ENCODE measurements at regions not wholly inside any gene's neighbourhood (a gene's known extent, or its start where the extent isn't known, plus 50 kb on each side); places are given as distances from the start of the nearest gene placed in this dataset.

DNA sequence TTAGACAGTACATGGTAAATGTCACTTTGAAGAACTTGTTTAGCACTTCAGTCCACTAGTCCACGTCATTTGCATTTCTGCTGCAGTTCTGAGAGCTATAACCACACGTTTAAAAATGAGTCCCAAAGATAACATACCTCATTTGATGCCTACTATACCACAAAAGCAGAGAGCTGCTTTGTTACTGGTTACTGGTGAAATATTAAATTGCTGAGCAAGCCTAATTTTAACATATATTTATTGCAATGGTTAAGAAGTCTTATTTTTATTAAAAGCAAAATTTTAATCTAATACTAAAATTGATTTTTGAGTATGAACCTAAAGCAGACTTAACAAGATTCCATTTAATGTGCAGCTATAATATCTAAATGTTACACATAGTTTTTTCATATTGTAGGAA is 1949.7 kb upstream of the PRR20A start:
- Mint-ChIP-seq H3K36me3 (peaks cover 0 to 1% (median 0%) of the 10 kb centered on the region in 3 donors), H3K4me3 (no peak overlapping the region), H3K27me3 (no peaks in the 10 kb centered on the region), H3K9me3 (peaks cover 3 to 48% (median 7%) of the 10 kb centered on the region in 5 donors), H3K27ac (no peak overlapping the region), H3K4me1 (no peaks in the 10 kb centered on the region)
- CTCF ChIA-PET, result no interaction called here
- no peak overlapping the region for H3K27ac ChIP-seq (ENCODE audit: low read depth, low read length)
- H3K4me1 ChIP-seq (ENCODE audit: insufficient read depth, low read length), result no peaks in the 10 kb centered on the region
- H3K4me3 ChIP-seq (ENCODE audit: low read length), result no peak overlapping the region
- DNase-seq, result no peak
- H3K36me3 ChIP-seq (ENCODE audit: insufficient read depth, low read length), result no peaks in the 10 kb centered on the region
- H3K9me3 ChIP-seq (ENCODE audit: low read length), result no peaks in the 10 kb centered on the region
- H3K27me3 ChIP-seq (ENCODE audit: insufficient read depth, low read length, poor library complexity, severe bottlenecking), result no peaks in the 10 kb centered on the region
- POLR2A ChIA-PET, result no interaction called here

DNA sequence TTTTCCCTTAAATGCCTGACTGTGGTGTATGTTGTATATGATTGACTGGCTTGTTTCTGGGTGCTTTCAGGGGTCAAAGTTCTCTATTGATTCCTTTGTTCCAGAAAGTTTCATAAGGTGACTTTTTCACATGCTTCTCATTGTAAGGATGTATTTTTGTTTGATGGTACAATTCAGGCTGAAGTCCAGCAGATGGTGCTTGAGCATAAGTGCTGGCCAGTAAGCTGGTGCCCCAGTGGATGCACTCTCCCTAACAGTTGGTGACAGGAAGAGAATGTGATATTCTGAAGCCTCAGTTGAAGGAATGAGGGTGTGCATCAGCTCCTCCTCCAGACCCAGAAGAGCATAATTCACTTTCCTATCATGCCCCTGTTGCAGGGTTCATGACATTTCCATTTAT is 1941.6 kb upstream of the PRR20A start:
- Mint-ChIP-seq H3K36me3 (no peaks in the 10 kb centered on the region), H3K9me3 (peaks cover 10 to 36% (median 14%) of the 10 kb centered on the region in 5 donors), H3K4me1 (no peaks in the 10 kb centered on the region), H3K4me3 (no peak overlapping the region), H3K27me3 (no peaks in the 10 kb centered on the region), H3K27ac (no peak overlapping the region)
- Histone ChIP-seq H3K36me3 (ENCODE audit: insufficient read depth, low read length) (no peaks in the 10 kb centered on the region), H3K4me1 (ENCODE audit: insufficient read depth, low read length) (no peaks in the 10 kb centered on the region), H3K27ac (ENCODE audit: low read depth, low read length) (no peak overlapping the region), H3K4me3 (ENCODE audit: low read length) (no peak overlapping the region), H3K27me3 (ENCODE audit: insufficient read depth, low read length, poor library complexity, severe bottlenecking) (no peaks in the 10 kb centered on the region), H3K9me3 (ENCODE audit: low read length) (no peaks in the 10 kb centered on the region)
- ChIA-PET POLR2A (no interaction called here), CTCF (no interaction called here)
- no peak for DNase-seq

GRCh38 chr13:55214841-55215345 is 1925.8 kb upstream of the PRR20A start:
- H3K36me3 Mint-ChIP-seq, result no peaks in the 10 kb centered on the region
- no peak overlapping the region for H3K4me3 Mint-ChIP-seq
- no peaks in the 10 kb centered on the region for H3K36me3 ChIP-seq (ENCODE audit: insufficient read depth, low read length)
- H3K27ac ChIP-seq (ENCODE audit: low read depth, low read length), result no peak overlapping the region
- ChIA-PET CTCF (no interaction called here), POLR2A (no interaction called here)
- peaks cover 0 to 23% (median 5%) of the 10 kb centered on the region in 5 donors for H3K9me3 Mint-ChIP-seq
- no peak overlapping the region for H3K4me3 ChIP-seq (ENCODE audit: low read length)
- H3K9me3 ChIP-seq (ENCODE audit: low read length), result no peaks in the 10 kb centered on the region
- H3K4me1 Mint-ChIP-seq, result no peaks in the 10 kb centered on the region
- no peak for DNase-seq
- no peak overlapping the region for H3K27ac Mint-ChIP-seq
- no peaks in the 10 kb centered on the region for H3K4me1 ChIP-seq (ENCODE audit: insufficient read depth, low read length)
- no peaks in the 10 kb centered on the region for H3K27me3 Mint-ChIP-seq
- no peaks in the 10 kb centered on the region for H3K27me3 ChIP-seq (ENCODE audit: insufficient read depth, low read length, poor library complexity, severe bottlenecking)

DNA sequence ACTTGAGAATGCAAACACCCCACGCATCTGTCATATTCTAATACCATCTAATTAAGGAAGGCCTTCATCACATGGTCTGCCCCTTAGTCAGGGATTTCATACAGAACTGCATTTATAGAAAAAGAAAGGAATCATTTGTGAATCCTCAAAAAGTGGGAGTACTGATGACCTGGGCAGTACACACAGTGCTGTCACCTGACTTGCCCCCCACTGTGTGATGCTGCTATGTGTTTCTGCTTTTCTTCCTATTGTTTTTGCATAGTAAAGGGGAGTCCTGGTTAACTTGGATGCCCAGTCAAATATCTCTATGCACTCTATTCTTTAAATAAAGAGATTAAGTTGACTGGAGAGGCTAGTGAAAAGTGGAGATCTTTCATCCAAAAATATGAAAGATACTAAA is 1921.2 kb upstream of the PRR20A start:
- Mint-ChIP-seq H3K4me3 (no peak overlapping the region), H3K27ac (no peak overlapping the region), H3K4me1 (no peaks in the 10 kb centered on the region), H3K9me3 (peaks cover 0 to 19% (median 5%) of the 10 kb centered on the region in 5 donors), H3K36me3 (no peaks in the 10 kb centered on the region), H3K27me3 (no peaks in the 10 kb centered on the region)
- POLR2A ChIA-PET, result no interaction called here
- Histone ChIP-seq H3K36me3 (ENCODE audit: insufficient read depth, low read length) (no peaks in the 10 kb centered on the region), H3K4me1 (ENCODE audit: insufficient read depth, low read length) (no peaks in the 10 kb centered on the region), H3K27me3 (ENCODE audit: insufficient read depth, low read length, poor library complexity, severe bottlenecking) (no peaks in the 10 kb centered on the region), H3K9me3 (ENCODE audit: low read length) (no peaks in the 10 kb centered on the region), H3K27ac (ENCODE audit: low read depth, low read length) (no peak overlapping the region), H3K4me3 (ENCODE audit: low read length) (no peak overlapping the region)
- no peak for DNase-seq
- CTCF ChIA-PET, result no interaction called here

DNA sequence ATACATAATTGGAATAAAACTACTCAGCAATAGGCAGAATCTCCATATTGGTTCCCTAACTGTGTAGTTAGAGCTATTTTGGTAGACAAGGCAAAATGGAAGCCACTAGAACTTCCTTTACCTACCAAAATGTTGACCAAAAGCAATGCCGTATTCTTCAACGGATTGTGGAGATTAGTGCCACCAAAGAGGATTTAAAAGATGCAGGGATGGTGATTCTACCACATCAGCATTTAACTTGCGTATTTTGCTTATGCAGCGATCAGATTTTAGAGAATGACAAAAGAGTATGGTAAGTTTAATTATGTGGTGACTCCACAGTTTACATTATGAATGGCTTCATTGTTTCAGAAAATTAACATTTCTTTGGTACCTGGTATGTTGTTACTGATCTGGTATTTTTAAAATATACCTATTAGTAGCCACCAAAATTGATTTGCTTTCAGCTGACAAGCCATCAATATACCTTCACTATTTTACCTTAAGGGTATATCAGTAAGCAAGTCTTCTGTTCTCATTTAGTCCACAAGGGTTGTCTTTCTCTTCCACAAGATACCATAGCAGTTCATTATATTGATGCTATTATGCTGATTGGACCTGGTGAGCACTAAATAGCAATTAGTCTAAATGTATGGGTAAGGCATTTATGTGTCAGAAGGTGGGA is 1910.7 kb upstream of the PRR20A start:
- Histone ChIP-seq H3K27ac (ENCODE audit: low read depth, low read length) (no peak overlapping the region), H3K36me3 (ENCODE audit: insufficient read depth, low read length) (no peaks in the 10 kb centered on the region), H3K9me3 (ENCODE audit: low read length) (no peaks in the 10 kb centered on the region), H3K4me1 (ENCODE audit: insufficient read depth, low read length) (no peaks in the 10 kb centered on the region), H3K4me3 (ENCODE audit: low read length) (no peak overlapping the region), H3K27me3 (ENCODE audit: insufficient read depth, low read length, poor library complexity, severe bottlenecking) (no peaks in the 10 kb centered on the region)
- no peaks in the 10 kb centered on the region for H3K4me1 Mint-ChIP-seq
- no peaks in the 10 kb centered on the region for H3K27me3 Mint-ChIP-seq
- no peak overlapping the region for H3K27ac Mint-ChIP-seq
- ChIA-PET POLR2A (no interaction called here), CTCF (no interaction called here)
- H3K9me3 Mint-ChIP-seq, result peaks cover 2 to 36% (median 7%) of the 10 kb centered on the region in 5 donors
- no peak for DNase-seq
- H3K36me3 Mint-ChIP-seq, result no peaks in the 10 kb centered on the region
- no peak overlapping the region for H3K4me3 Mint-ChIP-seq

DNA sequence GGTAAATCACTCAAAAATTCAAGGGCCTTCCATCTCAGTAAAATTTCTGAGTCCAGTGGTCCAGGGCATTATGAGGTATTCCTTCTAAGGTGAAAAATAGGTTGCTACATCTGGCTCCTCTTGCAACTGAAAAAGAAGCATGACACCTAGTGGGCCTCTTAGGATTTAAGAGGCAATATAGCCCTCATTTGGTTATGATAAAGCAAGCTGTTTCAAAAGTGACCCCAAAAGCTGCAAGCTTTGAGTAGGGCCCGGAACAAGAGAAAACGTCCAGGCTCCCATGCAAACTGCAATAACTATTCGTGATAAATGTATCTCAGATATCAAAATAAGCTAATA is 1910.2 kb upstream of the PRR20A start:
- Histone ChIP-seq H3K27me3 (ENCODE audit: insufficient read depth, low read length, poor library complexity, severe bottlenecking) (no peaks in the 10 kb centered on the region), H3K4me1 (ENCODE audit: insufficient read depth, low read length) (no peaks in the 10 kb centered on the region), H3K9me3 (ENCODE audit: low read length) (no peaks in the 10 kb centered on the region), H3K4me3 (ENCODE audit: low read length) (no peak overlapping the region), H3K36me3 (ENCODE audit: insufficient read depth, low read length) (no peaks in the 10 kb centered on the region), H3K27ac (ENCODE audit: low read depth, low read length) (no peak overlapping the region)
- Mint-ChIP-seq H3K36me3 (no peaks in the 10 kb centered on the region), H3K4me3 (no peak overlapping the region), H3K9me3 (peaks cover 2 to 33% (median 7%) of the 10 kb centered on the region in 5 donors), H3K27ac (no peak overlapping the region), H3K27me3 (no peaks in the 10 kb centered on the region), H3K4me1 (no peaks in the 10 kb centered on the region)
- DNase-seq, result no peak
- ChIA-PET CTCF (no interaction called here), POLR2A (no interaction called here)

- Histone ChIP-seq H3K9me3 (ENCODE audit: low read length) (peaks cover 4% of the 10 kb centered on the region), H3K27me3 (ENCODE audit: insufficient read depth, low read length, poor library complexity, severe bottlenecking) (no peaks in the 10 kb centered on the region), H3K4me3 (ENCODE audit: low read length) (no peak overlapping the region), H3K36me3 (ENCODE audit: insufficient read depth, low read length) (no peaks in the 10 kb centered on the region), H3K27ac (ENCODE audit: low read depth, low read length) (no peak overlapping the region), H3K4me1 (ENCODE audit: insufficient read depth, low read length) (no peaks in the 10 kb centered on the region)
- CTCF ChIA-PET, result no interaction called here
- no peaks in the 10 kb centered on the region for H3K27me3 Mint-ChIP-seq
- H3K9me3 Mint-ChIP-seq, result peaks cover 4 to 26% (median 5%) of the 10 kb centered on the region in 5 donors
- H3K4me3 Mint-ChIP-seq, result no peak overlapping the region
- no peak overlapping the region for H3K27ac Mint-ChIP-seq
- DNase-seq, result no peak
- POLR2A ChIA-PET, result no interaction called here
- no peaks in the 10 kb centered on the region for H3K36me3 Mint-ChIP-seq
- H3K4me1 Mint-ChIP-seq, result no peaks in the 10 kb centered on the region
Measured at GRCh38 chr13:55234311-55234710, 1906.4 kb upstream of the PRR20A start.

DNA sequence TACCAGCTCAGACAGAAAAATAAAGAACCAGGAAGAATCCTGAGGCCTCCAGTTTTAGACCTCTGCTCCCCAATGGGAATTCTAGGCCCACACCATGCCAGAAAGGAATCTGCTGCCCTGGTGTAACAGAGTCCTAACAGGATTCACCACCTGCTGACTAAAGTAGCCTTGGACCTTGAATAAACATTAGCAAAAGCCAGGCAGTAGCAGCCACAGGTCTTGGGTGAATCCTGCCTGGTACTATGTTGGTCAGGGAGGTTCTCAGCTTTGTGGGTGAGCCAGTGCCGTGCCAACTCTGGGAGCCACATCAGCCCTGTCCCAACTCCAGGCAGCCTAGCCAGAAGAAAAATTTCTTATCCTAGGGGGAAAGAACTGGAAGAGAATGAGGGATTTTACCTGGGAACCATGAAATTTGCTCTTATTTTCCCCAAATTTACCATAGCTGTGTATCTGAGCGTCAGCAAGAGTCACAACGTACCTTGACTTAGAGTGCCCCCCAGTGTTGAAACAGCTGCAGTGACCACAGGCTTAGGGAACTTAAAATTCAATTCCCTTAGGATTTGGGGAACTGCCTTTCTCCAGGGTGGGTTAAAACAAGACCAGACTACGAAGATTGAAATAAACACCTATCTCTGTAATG is 1895.6 kb upstream of the PRR20A start:
- DNase-seq, result no peak
- H3K4me3 ChIP-seq (ENCODE audit: low read length), result no peak overlapping the region
- H3K9me3 ChIP-seq (ENCODE audit: low read length), result no peaks in the 10 kb centered on the region
- ChIA-PET POLR2A (no interaction called here), CTCF (no interaction called here)
- no peaks in the 10 kb centered on the region for H3K36me3 ChIP-seq (ENCODE audit: insufficient read depth, low read length)
- Mint-ChIP-seq H3K27me3 (no peaks in the 10 kb centered on the region), H3K27ac (peak overlapping the region in 1 of 8 donors; percentile 24), H3K9me3 (peaks cover 13 to 48% (median 18%) of the 10 kb centered on the region in 5 donors), H3K4me1 (no peaks in the 10 kb centered on the region), H3K36me3 (no peaks in the 10 kb centered on the region), H3K4me3 (no peak overlapping the region)
- no peaks in the 10 kb centered on the region for H3K27me3 ChIP-seq (ENCODE audit: insufficient read depth, low read length, poor library complexity, severe bottlenecking)
- H3K4me1 ChIP-seq (ENCODE audit: insufficient read depth, low read length), result no peaks in the 10 kb centered on the region
- no peak overlapping the region for H3K27ac ChIP-seq (ENCODE audit: low read depth, low read length)

All from CD8-positive, alpha-beta memory T cell (primary cell).